ENCODE measurements at regions not wholly inside any gene's neighbourhood (a gene's known extent, or its start where the extent isn't known, plus 50 kb on each side); places are given as distances from the start of the nearest gene placed in this dataset.

DNA sequence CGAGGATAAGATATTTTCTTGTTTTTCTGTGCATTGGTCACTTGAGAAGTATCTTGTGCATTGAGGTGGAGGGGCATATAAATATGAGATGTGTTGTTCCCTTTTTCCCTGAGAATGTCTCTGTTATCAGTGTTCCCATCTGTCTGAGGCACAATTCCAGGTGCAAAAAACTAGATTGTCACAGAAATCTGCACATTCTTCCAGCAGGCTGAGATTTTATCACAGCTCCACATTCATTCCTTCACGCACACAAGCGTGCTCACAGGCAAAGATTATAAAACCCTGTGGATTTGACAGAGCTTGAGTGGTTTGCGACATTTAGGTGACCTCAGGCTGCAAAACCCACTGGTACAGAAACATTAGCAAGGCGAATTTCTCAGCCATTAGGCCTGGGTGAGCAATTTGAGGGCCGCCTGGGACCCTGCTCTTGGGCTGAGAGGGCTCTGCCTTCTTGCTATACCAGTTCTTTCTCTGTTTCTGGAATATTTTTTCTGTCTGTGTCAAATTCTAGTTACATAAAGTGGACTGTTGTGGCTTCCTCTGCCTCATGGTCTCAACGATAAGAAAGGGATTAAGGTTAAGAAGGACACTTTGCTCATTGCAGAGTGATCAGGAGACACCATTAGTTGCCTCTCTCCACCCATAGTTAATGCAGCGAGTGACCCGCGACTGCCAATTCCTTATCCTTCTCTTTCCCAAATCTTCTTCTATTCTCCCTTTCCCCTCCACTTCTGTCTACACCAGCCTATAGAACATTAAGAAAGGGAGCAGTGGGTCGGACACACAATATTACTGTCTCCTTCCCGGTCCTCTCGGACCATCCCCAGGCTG is 86.7 kb upstream of the C1QTNF7 start:
- Histone ChIP-seq H3K9me2 (replicated peaks; ENCODE audit: insufficient read depth, low read length) (no peaks in the 10 kb centered on the region), H3F3A (ENCODE audit: insufficient read depth, low read length) (no peaks in the 10 kb centered on the region), H3K79me2 (ENCODE audit: low read length) (no peaks in the 10 kb centered on the region), H3K4me1 (ENCODE audit: low read length) (no peaks in the 10 kb centered on the region), H3K4me3 (ENCODE audit: low read length) (no peak overlapping the region), H2AFZ (ENCODE audit: low read length) (no peak overlapping the region), H3K9me3 (replicated peaks; ENCODE audit: insufficient read depth, low read length) (no peaks in the 10 kb centered on the region), H3K27me3 (replicated peaks; ENCODE audit: insufficient read depth, low read length) (no peaks in the 10 kb centered on the region), H3K27ac (ENCODE audit: low read length) (no peak overlapping the region), H3K9ac (ENCODE audit: low read length) (no peak overlapping the region), H3K36me3 (replicated peaks; ENCODE audit: insufficient read depth, low read length) (no peaks in the 10 kb centered on the region), H3K4me2 (ENCODE audit: low read depth, low read length) (no peak overlapping the region), H4K20me1 (ENCODE audit: insufficient read depth, low read length) (no peaks in the 10 kb centered on the region)
- TF ChIP-seq EZH2phosphoT487 (IDR thresholded peaks at IDR 0.05; ENCODE audit: low read length) (no peak), EZH2 (optimal IDR thresholded peaks at IDR 0.05; ENCODE audit: low read depth, low read length) (no peak)
- TF ChIP-seq, protein P1, sequence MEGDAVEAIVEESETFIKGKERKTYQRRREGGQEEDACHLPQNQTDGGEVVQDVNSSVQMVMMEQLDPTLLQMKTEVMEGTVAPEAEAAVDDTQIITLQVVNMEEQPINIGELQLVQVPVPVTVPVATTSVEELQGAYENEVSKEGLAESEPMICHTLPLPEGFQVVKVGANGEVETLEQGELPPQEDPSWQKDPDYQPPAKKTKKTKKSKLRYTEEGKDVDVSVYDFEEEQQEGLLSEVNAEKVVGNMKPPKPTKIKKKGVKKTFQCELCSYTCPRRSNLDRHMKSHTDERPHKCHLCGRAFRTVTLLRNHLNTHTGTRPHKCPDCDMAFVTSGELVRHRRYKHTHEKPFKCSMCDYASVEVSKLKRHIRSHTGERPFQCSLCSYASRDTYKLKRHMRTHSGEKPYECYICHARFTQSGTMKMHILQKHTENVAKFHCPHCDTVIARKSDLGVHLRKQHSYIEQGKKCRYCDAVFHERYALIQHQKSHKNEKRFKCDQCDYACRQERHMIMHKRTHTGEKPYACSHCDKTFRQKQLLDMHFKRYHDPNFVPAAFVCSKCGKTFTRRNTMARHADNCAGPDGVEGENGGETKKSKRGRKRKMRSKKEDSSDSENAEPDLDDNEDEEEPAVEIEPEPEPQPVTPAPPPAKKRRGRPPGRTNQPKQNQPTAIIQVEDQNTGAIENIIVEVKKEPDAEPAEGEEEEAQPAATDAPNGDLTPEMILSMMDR (IDR thresholded peaks at IDR 0.05; ENCODE audit: low read length) = no peak
- no peak for DNase-seq

DNA sequence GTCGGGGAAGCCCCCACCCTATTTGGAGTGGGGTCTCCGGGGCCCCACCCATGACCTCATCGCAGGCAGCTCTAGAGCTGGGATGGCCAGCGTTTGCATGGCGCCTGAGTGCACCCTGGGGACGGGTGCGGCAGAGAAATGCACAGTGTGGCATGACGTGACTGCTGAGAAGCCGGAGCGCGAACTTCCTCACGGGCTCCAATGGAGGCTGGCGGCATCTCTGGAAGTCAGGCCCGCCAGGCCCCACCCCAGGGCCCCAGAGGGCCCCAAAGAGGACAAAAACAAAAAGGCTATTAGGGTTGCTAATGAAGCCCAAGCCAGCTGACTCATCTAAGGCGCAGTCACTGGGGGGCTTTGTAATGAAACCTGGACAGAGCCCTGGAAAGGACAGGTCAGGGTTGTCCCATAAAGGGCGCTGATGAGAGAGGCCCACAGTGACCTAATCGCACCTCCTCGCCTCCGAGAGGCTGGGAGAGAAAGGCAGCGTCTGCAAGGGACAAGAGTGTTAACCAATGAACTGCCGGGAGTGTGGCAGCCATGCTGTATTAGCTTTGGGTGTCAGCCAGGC is 86.0 kb upstream of the C1QTNF7 start:
- no peaks in the 10 kb centered on the region for H3K79me2 ChIP-seq (ENCODE audit: low read length)
- no peaks in the 10 kb centered on the region for H4K20me1 ChIP-seq (ENCODE audit: insufficient read depth, low read length)
- no peaks in the 10 kb centered on the region for H3K36me3 ChIP-seq (replicated peaks; ENCODE audit: insufficient read depth, low read length)
- H3F3A ChIP-seq (ENCODE audit: insufficient read depth, low read length) = no peaks in the 10 kb centered on the region
- H3K27ac ChIP-seq (ENCODE audit: low read length) = no peak overlapping the region
- TF ChIP-seq EZH2phosphoT487 (IDR thresholded peaks at IDR 0.05; ENCODE audit: low read length) (no peak), EZH2 (optimal IDR thresholded peaks at IDR 0.05; ENCODE audit: low read depth, low read length) (no peak)
- TF ChIP-seq, protein P1 (IDR thresholded peaks at IDR 0.05; ENCODE audit: low read length) = no peak
- H3K9ac ChIP-seq (ENCODE audit: low read length) = no peak overlapping the region
- H3K9me3 ChIP-seq (replicated peaks; ENCODE audit: insufficient read depth, low read length) = no peaks in the 10 kb centered on the region
- H2AFZ ChIP-seq (ENCODE audit: low read length) = no peak overlapping the region
- no peak overlapping the region for H3K4me3 ChIP-seq (ENCODE audit: low read length)
- no peaks in the 10 kb centered on the region for H3K27me3 ChIP-seq (replicated peaks; ENCODE audit: insufficient read depth, low read length)
- no peak overlapping the region for H3K4me2 ChIP-seq (ENCODE audit: low read depth, low read length)
- no peak for DNase-seq
- H3K4me1 ChIP-seq (ENCODE audit: low read length) = no peaks in the 10 kb centered on the region
- no peaks in the 10 kb centered on the region for H3K9me2 ChIP-seq (replicated peaks; ENCODE audit: insufficient read depth, low read length)

DNA sequence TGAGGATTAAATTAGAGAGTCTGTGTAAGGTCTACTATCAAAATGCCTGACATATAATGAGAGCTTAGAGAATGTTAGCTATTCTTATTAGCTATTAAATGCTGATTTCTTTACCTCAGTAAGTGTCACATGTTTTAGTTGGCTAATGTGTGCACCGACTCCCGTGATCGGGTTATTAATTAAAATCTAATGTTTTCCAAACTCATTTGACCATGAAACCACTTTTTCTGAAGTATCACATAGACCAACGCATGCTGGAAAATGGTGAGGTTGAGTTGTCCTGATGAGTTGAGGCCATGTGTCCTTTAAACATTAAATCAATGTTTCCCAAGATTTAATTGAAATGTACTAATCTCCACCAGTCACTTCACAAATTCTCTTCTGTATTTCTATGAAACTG is 84.8 kb upstream of the C1QTNF7 start:
- no peaks in the 10 kb centered on the region for H3K9me3 ChIP-seq (replicated peaks; ENCODE audit: insufficient read depth, low read length)

More for the DNA sequence above, 84.8 kb upstream of the C1QTNF7 start:
- H3K9me2 ChIP-seq (replicated peaks; ENCODE audit: insufficient read depth, low read length) = no peaks in the 10 kb centered on the region
- no peaks in the 10 kb centered on the region for H4K20me1 ChIP-seq (ENCODE audit: insufficient read depth, low read length)
- no peaks in the 10 kb centered on the region for H3K27me3 ChIP-seq (replicated peaks; ENCODE audit: insufficient read depth, low read length)
- DNase-seq = no peak
- H3K9ac ChIP-seq (ENCODE audit: low read length) = no peak overlapping the region
- no peak overlapping the region for H3K4me3 ChIP-seq (ENCODE audit: low read length)
- H2AFZ ChIP-seq (ENCODE audit: low read length) = no peak overlapping the region
- H3K4me2 ChIP-seq (ENCODE audit: low read depth, low read length) = no peak overlapping the region
- H3K27ac ChIP-seq (ENCODE audit: low read length) = no peak overlapping the region
- no peaks in the 10 kb centered on the region for H3K36me3 ChIP-seq (replicated peaks; ENCODE audit: insufficient read depth, low read length)
- H3K4me1 ChIP-seq (ENCODE audit: low read length) = no peaks in the 10 kb centered on the region
- no peaks in the 10 kb centered on the region for H3K79me2 ChIP-seq (ENCODE audit: low read length)
- TF ChIP-seq EZH2 (optimal IDR thresholded peaks at IDR 0.05; ENCODE audit: low read depth, low read length) (no peak), EZH2phosphoT487 (IDR thresholded peaks at IDR 0.05; ENCODE audit: low read length) (no peak)
- TF ChIP-seq, protein P1 (IDR thresholded peaks at IDR 0.05; ENCODE audit: low read length) = no peak
- no peaks in the 10 kb centered on the region for H3F3A ChIP-seq (ENCODE audit: insufficient read depth, low read length)
